Erythroblast (primary cell): ENCODE measurements at regions not wholly inside any gene's neighbourhood (a gene's known extent, or its start where the extent isn't known, plus 50 kb on each side); places are given as distances from the start of the nearest gene placed in this dataset.

Experiments
- GATA1 ChIP-seq: IDR thresholded peaks from 2 replicates; pipeline ENCODE4 v1.6.1; 2011; ENCODE audit warnings: low read depth, mild to moderate bottlenecking, control low read depth, low read length, moderate library complexity
- POLR2A ChIP-seq: IDR thresholded peaks from 2 replicates; pipeline ENCODE4 v1.6.1; 2011; ENCODE audit warnings: mild to moderate bottlenecking, low read length

DNA sequence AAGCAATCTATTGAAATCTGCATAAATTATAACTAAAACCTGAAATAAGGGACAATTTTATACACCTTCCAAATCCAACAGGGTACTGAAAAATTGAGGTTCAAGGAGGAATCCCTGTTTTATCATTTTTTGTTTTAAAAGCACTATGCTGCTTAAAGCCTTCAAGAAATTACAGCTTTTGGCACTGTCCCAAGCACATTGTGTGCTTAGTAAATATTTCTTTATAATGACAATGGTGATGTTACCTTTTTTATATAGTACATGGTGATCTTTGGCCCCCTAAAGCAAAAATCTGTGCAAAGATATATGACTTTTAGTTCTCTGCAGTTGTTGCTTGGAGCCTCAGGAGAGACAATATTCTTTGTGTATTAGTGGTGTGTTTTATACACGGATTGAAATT is 71.6 kb upstream of the EFEMP1 start:
- TF ChIP-seq POLR2A (no peak), GATA1 (no peak)
